ENCODE measurements at regions not wholly inside any gene's neighbourhood (a gene's known extent, or its start where the extent isn't known, plus 50 kb on each side); places are given as distances from the start of the nearest gene placed in this dataset.

DNA sequence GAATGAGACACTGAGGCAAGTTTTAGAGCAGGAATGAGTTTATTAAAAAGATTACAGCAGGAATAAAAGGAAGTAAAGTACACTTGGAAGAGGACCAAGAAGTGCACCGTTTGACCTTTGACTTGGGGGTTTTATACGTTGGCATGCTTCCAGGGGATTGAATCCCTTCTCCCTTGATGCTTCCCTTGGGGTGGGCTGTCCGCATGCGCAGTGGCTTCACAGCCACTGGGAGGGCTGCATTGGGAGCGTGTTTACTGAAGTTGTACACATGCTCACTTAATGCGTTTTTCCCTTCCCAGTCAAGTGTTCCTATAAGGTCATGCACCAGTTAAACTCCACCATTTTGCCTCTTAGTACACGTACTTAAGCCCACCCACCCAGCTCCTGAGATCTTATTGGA lies 72.4 kb upstream of the MARK1 start:
- Histone ChIP-seq H3K23ac (ENCODE audit: insufficient read length) (no peak overlapping the region), H4K8ac (ENCODE audit: extremely low read depth, insufficient read depth, low read length) (no peak overlapping the region; the same call in 1 of the 2 replicates), H2BK120ac (replicated peaks; ENCODE audit: low read depth, low read length) (no peak overlapping the region), H3K56ac (replicated peaks; ENCODE audit: insufficient read length, low read depth, low read length) (no peak overlapping the region), H2BK5ac (ENCODE audit: low read depth, low read length) (no peak overlapping the region), H3K14ac (ENCODE audit: insufficient read length) (no peak overlapping the region), H3K27me3 (replicated peaks in 1 of 4; ENCODE audit: control insufficient read depth in 3 of 4, extremely low read depth in 1 of 4, insufficient read depth in 3 of 4, low read length in 3 of 4) (no peaks in the 10 kb centered on the region), H4K5ac (ENCODE audit: insufficient read length, low read depth, low read length) (no peak overlapping the region), H3K9ac (replicated peaks in 1 of 4; ENCODE audit: extremely low read depth in 1 of 4, low read depth in 3 of 4, low read length in 3 of 4) (no peak overlapping the region), H3K18ac (ENCODE audit: extremely low read depth, low read length) (no peak overlapping the region), H2BK20ac (ENCODE audit: low read length) (no peak overlapping the region), H4K91ac (replicated peaks; ENCODE audit: insufficient read length, low read length) (no peak overlapping the region), H3K79me2 (ENCODE audit: control insufficient read depth in 1 of 2, insufficient read depth in 2 of 2, low read length in 2 of 2) (no peaks in the 10 kb centered on the region), H3K36me3 (ENCODE audit: control insufficient read depth in 2 of 4, insufficient read depth in 4 of 4, low read length in 3 of 4) (no peaks in the 10 kb centered on the region), H4K20me1 (replicated peaks in 1 of 2; ENCODE audit: control insufficient read depth in 1 of 2, insufficient read depth in 2 of 2, low read length in 2 of 2) (no peaks in the 10 kb centered on the region), H2BK12ac (ENCODE audit: low read depth, low read length) (no peak overlapping the region), H3K4ac (replicated peaks; ENCODE audit: insufficient read length, low read depth, low read length) (no peak overlapping the region), H3K4me1 (replicated peaks in 1 of 4; ENCODE audit: control insufficient read depth in 3 of 4, insufficient read depth in 4 of 4, low read length in 3 of 4) (no peaks in the 10 kb centered on the region), H2AK5ac (ENCODE audit: low read depth, low read length) (no peak overlapping the region), H3K4me2 (ENCODE audit: insufficient read depth in 1 of 2, low read depth in 2 of 2, low read length in 2 of 2) (no peak overlapping the region), H2BK15ac (ENCODE audit: low read length) (no peak overlapping the region), H2AFZ (ENCODE audit: low read length) (no peak overlapping the region), H3K9me3 (ENCODE audit: insufficient read depth in 2 of 2, low read depth in 1 of 2, low read length in 1 of 2) (no peaks in the 10 kb centered on the region), H3K23me2 (ENCODE audit: low read depth, low read length) (no peaks in the 10 kb centered on the region), H3K4me3 (ENCODE audit: extremely low read depth in 1 of 4, insufficient read depth in 2 of 4, low read depth in 3 of 4, low read length in 4 of 4) (no peak overlapping the region), H3K27ac (ENCODE audit: low read depth, low read length) (no peak overlapping the region), H3K79me1 (ENCODE audit: low read depth, low read length) (no peaks in the 10 kb centered on the region)
- no peak for TF ChIP-seq SIRT6 (IDR thresholded peaks at IDR 0.05; ENCODE audit: low read length)
- TF ChIP-seq TAF1 (IDR thresholded peaks at IDR 0.05; ENCODE audit: low read depth, low read length): no peak
- whole genome bisulfite sequencing, 2 experiments (ENCODE audit: extremely low coverage in 1 of 2, insufficient coverage in 1 of 2, insufficient read length in 1 of 2, insufficient replicate concordance in 2 of 2, low coverage in 1 of 2, low lambda C conversion rate in 2 of 2, missing lambda C conversion rate in 1 of 2): 90% methylated on average over 7 of the region's 7 CpGs; no CpG with 5 or more reads in 1 of the 2 experiments
- DNase-seq (ENCODE audit: low read depth in 1 of 2, low spot score in 2 of 2) (no peak), FAIRE-seq (no peak)
- ChIA-PET CTCF (ENCODE audit: partially characterized antibody) (interaction anchor here (0.6 to 1.4 kb wide), 5 partner anchors 8 to 333 kb away, joined by 3 read pairs; no protein-coding TSS in a partner anchor), POLR2A (ENCODE audit: partially characterized antibody) (no interaction called here)

Measured in H1 (cell line).